Neural cell (in vitro differentiated cells): ENCODE measurements at regions not wholly inside any gene's neighbourhood (a gene's known extent, or its start where the extent isn't known, plus 50 kb on each side); places are given as distances from the start of the nearest gene placed in this dataset.

ENCODE experiments used
- H2AFZ ChIP-seq: fragments of 200-600, 300-800 bp; sonication (generic), shearing (Covaris generic); 2 replicates; pipeline ENCODE4 v1.6.0; 2014; ENCODE audit warnings: low read depth, mild to moderate bottlenecking, antibody characterized with exemption, low read length, moderate library complexity
- H3F3A ChIP-seq: fragments of 200-600 bp; shearing (Covaris generic); 2 replicates; pipeline ENCODE4 v1.6.1; 2016; ENCODE audit warnings: mild to moderate bottlenecking, moderate library complexity, mixed read lengths, antibody characterized with exemption, low read length; ENCODE audit not compliant: insufficient read depth, poor library complexity, severe bottlenecking
- H3K27ac ChIP-seq: fragments of 200-600, 300-800 bp; sonication (generic), shearing (Covaris generic); 2 replicates; pipeline ENCODE4 v1.5.1; 2014; ENCODE audit warnings: mild to moderate bottlenecking, low read length, moderate library complexity
- H3K27me3 ChIP-seq: fragments of 300-800, 200-600 bp; sonication (generic), shearing (Covaris generic); 2 replicates; pipeline ENCODE4 v1.6.0; 2014; ENCODE audit warnings: mild to moderate bottlenecking, low read depth, low read length, moderate library complexity; ENCODE audit not compliant: insufficient read depth
- H3K36me3 ChIP-seq: fragments of 300-800, 200-600 bp; sonication (generic), shearing (Covaris generic); 2 replicates; pipeline ENCODE4 v1.5.1; 2014; ENCODE audit warnings: mild to moderate bottlenecking, antibody characterized with exemption, low read length, moderate library complexity; ENCODE audit not compliant: insufficient read depth
- H3K4me2 ChIP-seq: fragments of 300-800, 200-600 bp; sonication (generic), shearing (Covaris generic); 2 replicates; pipeline ENCODE4 v1.6.0; 2014; ENCODE audit warnings: mild to moderate bottlenecking, low read length
- H3K4me3 ChIP-seq: fragments of 300-800, 200-600 bp; sonication (generic), shearing (Covaris generic); 2 replicates; pipeline ENCODE4 v1.5.1; 2014; ENCODE audit warnings: mild to moderate bottlenecking, low read length, moderate library complexity
- H3K79me2 ChIP-seq: fragments of 200-600 bp; shearing (Covaris generic); replicated peaks from 2 replicates; pipeline ENCODE4 v1.6.0; 2014; ENCODE audit warnings: mild to moderate bottlenecking, low read length, moderate library complexity; ENCODE audit not compliant: insufficient read depth
- H3K9ac ChIP-seq: fragments of 300-800, 200-600 bp; sonication (generic), shearing (Covaris generic); 2 replicates; pipeline ENCODE4 v1.6.1; 2016; ENCODE audit warnings: mild to moderate bottlenecking, low read length, mixed read lengths
- H3K9me2 ChIP-seq: fragments of 200-600 bp; shearing (Covaris generic); 2 replicates; pipeline ENCODE4 v1.6.1; 2016; ENCODE audit warnings: mild to moderate bottlenecking, low read length, mixed read lengths; ENCODE audit not compliant: insufficient read depth
- H3K9me3 ChIP-seq: fragments of 200-600, 300-800 bp; sonication (generic), shearing (Covaris generic); 2 replicates; pipeline ENCODE4 v1.6.1; 2016; ENCODE audit warnings: mild to moderate bottlenecking, mixed run types, low read length, moderate library complexity, mixed read lengths
- H4K20me1 ChIP-seq: fragments of 200-600 bp; shearing (Covaris generic); 2 replicates; pipeline ENCODE4 v1.6.1; 2016; ENCODE audit warnings: mild to moderate bottlenecking, mixed run types; ENCODE audit not compliant: insufficient read depth
- EP300 ChIP-seq: fragments of 450-650 bp; conservative IDR thresholded peaks from 2 replicates; pipeline ENCODE4 v1.6.1; 2014; ENCODE audit warnings: antibody characterized with exemption, mild to moderate bottlenecking, moderate library complexity; ENCODE audit not compliant: poor library complexity, severe bottlenecking
- EZH2 ChIP-seq: fragments of 200-600, 300-800 bp; shearing (Covaris generic), sonication (generic); IDR thresholded peaks from 2 replicates; pipeline ENCODE4 v1.6.1; 2014; ENCODE audit warnings: antibody characterized with exemption, low read length, borderline replicate concordance, mild to moderate bottlenecking; ENCODE audit not compliant: insufficient read depth, poor library complexity, severe bottlenecking
- MXI1 ChIP-seq: fragments of 450-650 bp; conservative IDR thresholded peaks from 2 replicates; pipeline ENCODE4 v1.6.1; 2014; ENCODE audit warnings: antibody characterized with exemption, mild to moderate bottlenecking; ENCODE audit not compliant: poor library complexity, severe bottlenecking
- POLR2AphosphoS5 ChIP-seq: IDR thresholded peaks from 2 replicates; pipeline ENCODE4 v1.6.1; 2012
- RAD21 ChIP-seq: fragments of 450-650 bp; conservative IDR thresholded peaks from 2 replicates; pipeline ENCODE4 v1.6.1; 2014; ENCODE audit warnings: antibody characterized with exemption, mild to moderate bottlenecking, moderate library complexity
- SMC3 ChIP-seq: fragments of 450-650 bp; conservative IDR thresholded peaks from 2 replicates; pipeline ENCODE4 v1.6.1; 2014; ENCODE audit warnings: antibody characterized with exemption, mild to moderate bottlenecking, moderate library complexity; ENCODE audit not compliant: poor library complexity
- TAF1 ChIP-seq: IDR thresholded peaks from 2 replicates; pipeline ENCODE4 v1.6.1; 2012; ENCODE audit warnings: low read depth
- TF ChIP-seq, protein P1 (sequence below): fragments of 450-650 bp; IDR thresholded peaks from 2 replicates; pipeline ENCODE4 v1.5.1; 2014; ENCODE audit warnings: antibody characterized with exemption, mild to moderate bottlenecking, moderate library complexity; ENCODE audit not compliant: poor library complexity, severe bottlenecking
- TF ChIP-seq, protein P2 (sequence below): IDR thresholded peaks from 2 replicates; pipeline ENCODE4 v1.6.1; 2012; ENCODE audit warnings: borderline replicate concordance

DNA sequence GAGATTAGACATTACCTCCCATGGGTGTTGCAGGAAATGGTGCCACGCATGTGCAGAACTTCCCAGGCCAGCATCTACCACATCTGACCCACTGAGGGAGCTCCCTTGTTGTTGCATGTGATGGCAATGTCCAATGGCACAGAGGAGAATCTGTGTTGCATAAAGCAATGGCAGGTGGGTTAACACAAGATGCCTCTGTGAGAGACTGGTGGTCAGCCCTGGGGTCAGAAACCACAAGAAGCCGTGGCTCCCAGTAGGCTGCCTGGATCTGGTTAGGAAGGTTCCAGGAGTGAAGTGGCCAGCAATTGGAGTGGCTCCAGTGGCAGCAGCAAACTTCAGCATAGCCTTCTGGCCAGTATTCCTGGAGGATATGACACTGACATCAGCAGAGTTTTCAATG is 65.9 kb upstream of the HMGA2 start:
- no peaks in the 10 kb centered on the region for H3K79me2 ChIP-seq
- no peaks in the 10 kb centered on the region for H3K9me3 ChIP-seq
- H2AFZ ChIP-seq: no peak overlapping the region
- no peaks in the 10 kb centered on the region for H3K27me3 ChIP-seq
- no peak overlapping the region for H3K4me2 ChIP-seq
- TF ChIP-seq TAF1 (no peak), EP300 (no peak), SMC3 (no peak), POLR2AphosphoS5 (no peak), MXI1 (no peak), RAD21 (no peak), EZH2 (no peak)
- TF ChIP-seq, protein P1, sequence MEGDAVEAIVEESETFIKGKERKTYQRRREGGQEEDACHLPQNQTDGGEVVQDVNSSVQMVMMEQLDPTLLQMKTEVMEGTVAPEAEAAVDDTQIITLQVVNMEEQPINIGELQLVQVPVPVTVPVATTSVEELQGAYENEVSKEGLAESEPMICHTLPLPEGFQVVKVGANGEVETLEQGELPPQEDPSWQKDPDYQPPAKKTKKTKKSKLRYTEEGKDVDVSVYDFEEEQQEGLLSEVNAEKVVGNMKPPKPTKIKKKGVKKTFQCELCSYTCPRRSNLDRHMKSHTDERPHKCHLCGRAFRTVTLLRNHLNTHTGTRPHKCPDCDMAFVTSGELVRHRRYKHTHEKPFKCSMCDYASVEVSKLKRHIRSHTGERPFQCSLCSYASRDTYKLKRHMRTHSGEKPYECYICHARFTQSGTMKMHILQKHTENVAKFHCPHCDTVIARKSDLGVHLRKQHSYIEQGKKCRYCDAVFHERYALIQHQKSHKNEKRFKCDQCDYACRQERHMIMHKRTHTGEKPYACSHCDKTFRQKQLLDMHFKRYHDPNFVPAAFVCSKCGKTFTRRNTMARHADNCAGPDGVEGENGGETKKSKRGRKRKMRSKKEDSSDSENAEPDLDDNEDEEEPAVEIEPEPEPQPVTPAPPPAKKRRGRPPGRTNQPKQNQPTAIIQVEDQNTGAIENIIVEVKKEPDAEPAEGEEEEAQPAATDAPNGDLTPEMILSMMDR: no peak
- TF ChIP-seq, protein P2, sequence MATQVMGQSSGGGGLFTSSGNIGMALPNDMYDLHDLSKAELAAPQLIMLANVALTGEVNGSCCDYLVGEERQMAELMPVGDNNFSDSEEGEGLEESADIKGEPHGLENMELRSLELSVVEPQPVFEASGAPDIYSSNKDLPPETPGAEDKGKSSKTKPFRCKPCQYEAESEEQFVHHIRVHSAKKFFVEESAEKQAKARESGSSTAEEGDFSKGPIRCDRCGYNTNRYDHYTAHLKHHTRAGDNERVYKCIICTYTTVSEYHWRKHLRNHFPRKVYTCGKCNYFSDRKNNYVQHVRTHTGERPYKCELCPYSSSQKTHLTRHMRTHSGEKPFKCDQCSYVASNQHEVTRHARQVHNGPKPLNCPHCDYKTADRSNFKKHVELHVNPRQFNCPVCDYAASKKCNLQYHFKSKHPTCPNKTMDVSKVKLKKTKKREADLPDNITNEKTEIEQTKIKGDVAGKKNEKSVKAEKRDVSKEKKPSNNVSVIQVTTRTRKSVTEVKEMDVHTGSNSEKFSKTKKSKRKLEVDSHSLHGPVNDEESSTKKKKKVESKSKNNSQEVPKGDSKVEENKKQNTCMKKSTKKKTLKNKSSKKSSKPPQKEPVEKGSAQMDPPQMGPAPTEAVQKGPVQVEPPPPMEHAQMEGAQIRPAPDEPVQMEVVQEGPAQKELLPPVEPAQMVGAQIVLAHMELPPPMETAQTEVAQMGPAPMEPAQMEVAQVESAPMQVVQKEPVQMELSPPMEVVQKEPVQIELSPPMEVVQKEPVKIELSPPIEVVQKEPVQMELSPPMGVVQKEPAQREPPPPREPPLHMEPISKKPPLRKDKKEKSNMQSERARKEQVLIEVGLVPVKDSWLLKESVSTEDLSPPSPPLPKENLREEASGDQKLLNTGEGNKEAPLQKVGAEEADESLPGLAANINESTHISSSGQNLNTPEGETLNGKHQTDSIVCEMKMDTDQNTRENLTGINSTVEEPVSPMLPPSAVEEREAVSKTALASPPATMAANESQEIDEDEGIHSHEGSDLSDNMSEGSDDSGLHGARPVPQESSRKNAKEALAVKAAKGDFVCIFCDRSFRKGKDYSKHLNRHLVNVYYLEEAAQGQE: no peak
- no peaks in the 10 kb centered on the region for H3K36me3 ChIP-seq
- H3K27ac ChIP-seq: no peak overlapping the region
- H4K20me1 ChIP-seq: no peaks in the 10 kb centered on the region
- H3F3A ChIP-seq: no peaks in the 10 kb centered on the region
- no peak overlapping the region for H3K4me3 ChIP-seq
- no peak overlapping the region for H3K9ac ChIP-seq
- no peaks in the 10 kb centered on the region for H3K9me2 ChIP-seq

DNA sequence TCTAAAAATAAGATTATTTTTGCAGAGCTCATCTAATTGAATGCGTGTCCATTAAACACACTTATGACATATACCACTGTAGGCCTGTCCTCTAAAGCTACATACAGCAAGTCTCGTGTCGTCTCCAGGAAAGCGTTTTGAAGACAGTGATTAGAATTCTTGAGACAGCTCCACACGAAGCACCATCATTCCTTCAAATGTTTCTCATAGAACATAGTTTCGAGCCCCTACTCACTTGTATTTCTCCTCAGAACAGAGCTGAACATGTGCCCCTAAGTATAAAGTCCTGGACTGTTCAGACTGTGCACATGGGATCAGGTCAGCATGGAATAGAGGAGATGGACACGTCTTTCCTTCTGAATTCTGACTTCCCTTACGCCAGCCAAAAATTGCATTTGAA is 64.5 kb upstream of the HMGA2 start:
- no peak overlapping the region for H2AFZ ChIP-seq
- H3K9ac ChIP-seq: no peak overlapping the region
- H3K36me3 ChIP-seq: no peaks in the 10 kb centered on the region
- H4K20me1 ChIP-seq: no peaks in the 10 kb centered on the region
- no peaks in the 10 kb centered on the region for H3K9me2 ChIP-seq
- no peaks in the 10 kb centered on the region for H3F3A ChIP-seq
- no peaks in the 10 kb centered on the region for H3K79me2 ChIP-seq
- H3K27ac ChIP-seq: no peak overlapping the region
- no peaks in the 10 kb centered on the region for H3K27me3 ChIP-seq
- H3K4me2 ChIP-seq: no peak overlapping the region
- TF ChIP-seq MXI1 (no peak), EZH2 (no peak), TAF1 (no peak), SMC3 (no peak), EP300 (no peak), POLR2AphosphoS5 (no peak), RAD21 (no peak)
- TF ChIP-seq, protein P1: no peak
- TF ChIP-seq, protein P2: no peak
- H3K4me3 ChIP-seq: no peak overlapping the region
- no peaks in the 10 kb centered on the region for H3K9me3 ChIP-seq
